ENCODE measurements at regions not wholly inside any gene's neighbourhood (a gene's known extent, or its start where the extent isn't known, plus 50 kb on each side); places are given as distances from the start of the nearest gene placed in this dataset.

DNA sequence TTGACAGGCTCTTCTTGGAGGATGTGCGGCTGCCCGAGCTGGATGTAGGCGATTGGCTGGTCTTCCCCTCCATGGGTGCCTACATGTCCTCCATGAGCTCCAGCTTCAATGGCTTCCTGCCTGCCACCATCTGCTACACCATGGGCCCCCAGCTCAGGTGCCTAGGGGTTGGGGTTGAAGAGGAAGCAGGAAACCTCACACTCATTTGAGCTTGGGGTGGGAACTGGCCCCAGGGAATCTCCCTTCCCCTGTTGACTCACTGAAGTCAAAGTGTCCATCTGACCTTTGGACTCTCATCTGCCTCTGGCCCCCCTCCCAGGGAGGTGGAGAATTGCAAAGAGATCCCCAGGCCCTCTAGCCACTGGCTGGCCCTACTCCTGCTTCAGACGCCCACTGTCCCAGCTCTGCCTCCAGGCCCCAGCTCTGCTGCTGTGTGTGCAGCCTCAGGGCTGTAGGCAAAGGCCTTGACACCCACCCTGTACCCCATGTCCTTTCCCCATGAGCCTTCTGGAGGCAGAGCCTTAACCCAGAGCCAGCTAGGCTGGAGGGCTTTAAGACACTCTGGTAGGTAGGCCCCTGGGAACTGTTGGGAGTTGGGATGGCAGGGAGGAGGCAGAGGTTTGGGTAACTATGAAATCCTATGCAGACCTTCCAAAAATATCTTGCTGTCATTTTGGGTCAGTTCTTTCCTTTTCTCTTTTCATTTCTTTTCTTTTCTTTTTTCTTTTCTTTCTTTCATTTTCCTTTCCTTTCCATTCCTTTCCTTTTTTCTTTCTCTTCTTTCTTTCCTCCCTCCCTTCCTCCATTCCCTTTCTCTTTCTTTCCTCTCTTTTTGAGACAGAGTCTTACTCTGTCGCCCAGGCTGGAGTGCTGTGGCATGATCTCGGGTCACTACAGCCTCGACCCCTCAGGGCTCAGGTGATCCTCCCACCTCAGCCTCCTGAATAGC lies 66.9 kb upstream of the TINAGL1 start:
- ChIA-PET POLR2A (no interaction called here), CTCF (no interaction called here)
- DNase-seq (ENCODE audit: extremely low spot score), result no peak
- no peak for TF ChIP-seq FOXK2 (IDR thresholded peaks at IDR 0.05)
- TF ChIP-seq BHLHE40 (IDR thresholded peaks at IDR 0.05; ENCODE audit: borderline replicate concordance), result no peak
- TF ChIP-seq L3MBTL2 (conservative IDR thresholded peaks at IDR 0.05), result no peak
- TF ChIP-seq TARDBP (IDR thresholded peaks at IDR 0.05), result no peak
- no peak for TF ChIP-seq ZNF384 (IDR thresholded peaks at IDR 0.05)
- TF ChIP-seq ELF4 (IDR thresholded peaks at IDR 0.05), result no peak
- TF ChIP-seq FOXA1 (IDR thresholded peaks at IDR 0.05), result no peak
- TF ChIP-seq HDGF (IDR thresholded peaks at IDR 0.05; ENCODE audit: borderline replicate concordance), result no peak
- no peak for TF ChIP-seq ARNT (IDR thresholded peaks at IDR 0.05)
- TF ChIP-seq NFRKB (IDR thresholded peaks at IDR 0.05), result no peak
- TF ChIP-seq, protein P1, sequence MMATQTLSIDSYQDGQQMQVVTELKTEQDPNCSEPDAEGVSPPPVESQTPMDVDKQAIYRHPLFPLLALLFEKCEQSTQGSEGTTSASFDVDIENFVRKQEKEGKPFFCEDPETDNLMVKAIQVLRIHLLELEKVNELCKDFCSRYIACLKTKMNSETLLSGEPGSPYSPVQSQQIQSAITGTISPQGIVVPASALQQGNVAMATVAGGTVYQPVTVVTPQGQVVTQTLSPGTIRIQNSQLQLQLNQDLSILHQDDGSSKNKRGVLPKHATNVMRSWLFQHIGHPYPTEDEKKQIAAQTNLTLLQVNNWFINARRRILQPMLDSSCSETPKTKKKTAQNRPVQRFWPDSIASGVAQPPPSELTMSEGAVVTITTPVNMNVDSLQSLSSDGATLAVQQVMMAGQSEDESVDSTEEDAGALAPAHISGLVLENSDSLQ (IDR thresholded peaks at IDR 0.05), result no peak
- TF ChIP-seq LEF1 (IDR thresholded peaks at IDR 0.05; ENCODE audit: borderline replicate concordance), result no peak
- no peak for TF ChIP-seq SP1 (IDR thresholded peaks at IDR 0.05)
- TF ChIP-seq FOXM1 (IDR thresholded peaks at IDR 0.05; ENCODE audit: borderline replicate concordance), result no peak
- no peak for TF ChIP-seq CTBP1 (IDR thresholded peaks at IDR 0.05; ENCODE audit: borderline replicate concordance)
- no peak for TF ChIP-seq SUZ12 (IDR thresholded peaks at IDR 0.05)

DNA sequence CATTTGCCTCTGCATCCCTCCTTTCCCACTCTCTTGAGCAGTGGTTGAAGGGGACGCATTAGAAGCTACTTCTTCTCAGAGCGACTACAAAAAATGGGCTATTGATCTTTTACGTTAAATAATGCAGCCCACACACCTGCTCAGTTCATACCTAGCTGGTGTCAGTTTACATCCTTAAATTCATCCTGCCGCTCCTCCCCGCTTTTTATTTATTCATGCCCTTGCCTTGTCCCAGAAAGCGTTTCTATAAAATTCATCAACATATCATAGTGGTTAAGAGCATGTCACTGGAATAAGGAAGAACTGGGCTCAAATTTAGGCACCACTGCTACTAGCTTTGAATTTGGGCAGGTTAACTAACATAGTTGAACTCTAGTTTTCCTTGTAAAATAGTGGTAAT lies 66.0 kb upstream of the TINAGL1 start:
- DNase-seq (ENCODE audit: extremely low spot score), result no peak
- CTCF ChIA-PET, result interaction anchor here (0.7 kb wide), 1 partner anchor 9 kb away, joined by 3 read pairs; no protein-coding TSS in a partner anchor
- TF ChIP-seq ZNF384 (IDR thresholded peaks at IDR 0.05) (no peak), FOXM1 (IDR thresholded peaks at IDR 0.05; ENCODE audit: borderline replicate concordance) (no peak), SUZ12 (IDR thresholded peaks at IDR 0.05) (no peak)
- POLR2A ChIA-PET, result no interaction called here

DNA sequence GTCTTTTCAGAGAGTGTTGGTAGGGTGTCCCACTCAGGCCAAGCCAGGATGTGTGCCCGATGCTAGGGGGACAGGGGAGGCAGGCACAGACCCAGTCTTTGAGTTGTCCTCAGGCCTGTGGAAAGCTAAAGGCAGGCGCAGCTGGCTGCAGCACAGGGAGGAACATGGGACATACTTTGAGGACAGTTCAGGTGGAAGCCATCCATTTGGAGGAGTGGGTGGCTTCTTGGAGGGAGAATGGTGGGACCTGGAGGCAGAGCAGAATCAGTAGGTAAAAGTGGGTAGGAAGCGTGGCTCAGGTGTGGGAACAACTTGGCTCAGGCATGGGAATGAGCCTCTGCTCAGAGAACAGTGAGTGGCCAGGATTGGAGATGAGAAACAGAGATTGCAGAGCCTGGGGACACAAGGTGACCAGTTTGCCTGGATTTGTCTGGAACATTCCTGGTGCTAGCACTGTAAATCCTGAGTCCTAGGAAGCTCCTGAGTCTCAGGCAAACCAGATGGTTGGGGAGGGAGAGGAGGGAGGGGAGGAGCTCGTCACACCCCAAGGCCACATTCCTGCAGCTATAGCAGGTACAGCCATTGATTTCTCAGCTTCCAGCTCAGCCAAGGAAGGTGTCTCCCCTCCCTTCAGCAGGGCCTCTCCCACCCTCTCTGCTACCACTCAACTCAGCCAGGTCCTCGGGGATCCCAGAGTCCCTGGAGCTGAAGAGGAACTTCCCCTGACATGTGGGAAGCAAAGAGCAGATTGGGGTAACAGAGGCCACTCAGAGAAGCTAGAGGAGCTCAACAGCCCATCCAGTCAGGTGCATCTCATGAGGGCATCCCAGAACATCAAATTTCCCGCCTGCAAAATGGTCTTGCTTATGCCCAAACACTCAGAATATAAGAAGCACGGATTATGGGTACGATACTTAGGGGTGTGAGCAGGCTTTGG lies 65.2 kb upstream of the TINAGL1 start:
- ChIA-PET POLR2A (no interaction called here), CTCF (interaction anchor here (0.7 kb wide), 1 partner anchor 10 kb away, joined by 3 read pairs; no protein-coding TSS in a partner anchor)
- no peak for TF ChIP-seq SP1 (IDR thresholded peaks at IDR 0.05)
- TF ChIP-seq CTBP1 (IDR thresholded peaks at IDR 0.05; ENCODE audit: borderline replicate concordance), result no peak
- no peak for TF ChIP-seq ZNF384 (IDR thresholded peaks at IDR 0.05)
- no peak for TF ChIP-seq SUZ12 (IDR thresholded peaks at IDR 0.05)
- DNase-seq (ENCODE audit: extremely low spot score), result no peak

DNA sequence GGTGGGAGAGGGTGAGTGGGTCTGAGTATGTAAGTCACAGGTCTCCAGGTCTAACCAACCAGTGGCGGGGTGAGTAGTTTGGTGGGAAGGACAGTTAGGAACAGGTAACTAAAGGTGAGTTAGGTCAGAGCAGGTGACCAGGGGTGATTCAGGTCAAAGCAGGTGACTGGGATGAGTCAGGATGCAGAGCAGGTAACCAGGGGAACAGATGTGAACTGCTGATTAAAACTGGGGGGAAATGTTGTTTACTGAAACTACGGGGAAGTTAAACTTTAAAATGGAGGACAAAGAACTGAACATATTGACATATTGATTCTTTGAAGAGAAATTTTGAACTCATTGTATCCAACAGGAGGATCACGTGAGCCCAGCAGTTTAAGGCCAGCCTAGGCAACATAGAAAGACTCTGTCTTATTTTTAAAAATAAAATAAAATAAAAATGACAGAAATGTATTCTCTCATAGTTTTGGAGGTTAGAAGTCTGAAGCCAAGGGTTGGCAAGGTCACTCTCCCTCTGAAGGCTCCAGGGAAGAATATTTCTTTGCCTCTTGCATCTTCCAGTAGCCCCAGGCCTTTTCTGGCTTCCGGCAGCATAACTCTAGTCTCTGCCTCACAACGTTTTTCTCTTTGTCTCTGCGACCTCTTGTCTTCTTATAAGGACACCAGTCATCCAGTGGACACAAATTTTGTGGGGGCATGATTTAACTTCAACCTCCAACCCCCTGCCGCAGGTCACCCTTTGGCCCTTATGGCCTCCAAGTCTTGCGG lies 64.3 kb upstream of the TINAGL1 start:
- ChIA-PET CTCF (no interaction called here), POLR2A (no interaction called here)
- DNase-seq (ENCODE audit: extremely low spot score), result no peak
- TF ChIP-seq SP1 (IDR thresholded peaks at IDR 0.05) (no peak), TARDBP (IDR thresholded peaks at IDR 0.05) (no peak), ZNF384 (IDR thresholded peaks at IDR 0.05) (no peak), LEF1 (IDR thresholded peaks at IDR 0.05; ENCODE audit: borderline replicate concordance) (no peak), ELF4 (IDR thresholded peaks at IDR 0.05) (no peak), FOXA1 (IDR thresholded peaks at IDR 0.05) (no peak)

DNA sequence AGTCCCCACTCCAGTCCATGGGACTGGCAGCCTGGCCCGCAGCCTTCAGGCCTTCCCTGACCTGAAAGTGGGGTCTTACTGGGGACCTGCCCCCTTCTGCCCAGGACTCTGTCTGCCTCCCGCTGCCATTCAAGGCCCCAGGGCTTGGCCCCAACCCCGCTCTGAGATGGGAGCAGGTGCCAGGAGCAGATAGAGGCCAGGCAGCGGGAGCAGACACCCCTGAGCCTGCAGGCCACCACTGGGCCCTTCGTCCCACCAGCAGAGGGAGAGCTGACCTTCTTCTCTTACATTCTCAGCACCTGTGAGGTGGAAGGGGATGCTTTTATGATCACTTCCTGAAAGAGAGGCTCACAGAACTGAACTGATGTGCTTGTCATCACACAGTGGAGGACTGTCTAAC lies 62.2 kb upstream of the TINAGL1 start:
- DNase-seq (ENCODE audit: extremely low spot score), result no peak
- ChIA-PET POLR2A (no interaction called here), CTCF (interaction anchor here (0.9 kb wide), 1 partner anchor 35 kb away, joined by 3 read pairs; no protein-coding TSS in a partner anchor)
- TF ChIP-seq LEF1 (IDR thresholded peaks at IDR 0.05; ENCODE audit: borderline replicate concordance) (no peak), FOXA1 (IDR thresholded peaks at IDR 0.05) (no peak), SP1 (IDR thresholded peaks at IDR 0.05) (no peak), BHLHE40 (IDR thresholded peaks at IDR 0.05; ENCODE audit: borderline replicate concordance) (no peak), ELF4 (IDR thresholded peaks at IDR 0.05) (no peak), FOXM1 (IDR thresholded peaks at IDR 0.05; ENCODE audit: borderline replicate concordance) (no peak), ARNT (IDR thresholded peaks at IDR 0.05) (no peak), TARDBP (IDR thresholded peaks at IDR 0.05) (no peak), HDGF (IDR thresholded peaks at IDR 0.05; ENCODE audit: borderline replicate concordance) (no peak)

DNA sequence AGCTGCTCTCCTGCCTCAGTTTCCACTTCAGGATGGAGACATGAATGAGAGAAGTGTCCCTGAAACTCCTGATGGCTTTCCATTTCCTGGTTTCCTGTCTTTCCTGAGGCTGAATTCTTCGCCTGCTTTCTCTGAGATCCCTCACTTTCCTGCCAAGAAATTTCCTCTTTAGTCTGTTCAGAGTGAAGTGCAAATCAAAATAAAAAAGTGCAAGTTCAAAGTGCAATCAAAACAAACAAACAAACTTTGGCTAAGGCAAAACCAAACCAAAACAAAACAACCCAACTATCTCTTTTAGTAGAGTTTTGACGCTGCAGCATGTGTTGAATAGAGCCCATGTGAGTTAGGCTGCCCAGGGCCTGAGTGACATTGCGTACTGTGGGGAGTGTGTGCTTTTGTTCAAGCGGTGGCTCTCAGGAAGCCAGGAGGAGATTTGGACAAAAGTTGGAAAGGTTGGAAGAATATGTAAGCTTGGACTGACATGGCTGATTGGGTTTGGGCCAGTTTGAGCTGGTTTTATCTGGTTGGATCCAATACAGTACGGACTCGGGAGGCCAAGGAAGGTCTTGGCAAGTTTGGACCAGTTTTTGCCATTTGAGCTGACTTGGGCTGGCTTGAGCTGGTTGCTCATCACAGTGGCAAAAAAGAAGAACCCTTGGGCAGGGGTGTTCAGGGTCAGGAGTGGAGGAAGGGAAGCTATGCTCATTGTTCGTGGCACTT lies 61.1 kb upstream of the TINAGL1 start:
- ChIA-PET CTCF (no interaction called here), POLR2A (no interaction called here)
- no peak for TF ChIP-seq ELF4 (IDR thresholded peaks at IDR 0.05)
- no peak for TF ChIP-seq FOXK2 (IDR thresholded peaks at IDR 0.05)
- no peak for TF ChIP-seq NFRKB (IDR thresholded peaks at IDR 0.05)
- no peak for TF ChIP-seq LEF1 (IDR thresholded peaks at IDR 0.05; ENCODE audit: borderline replicate concordance)
- TF ChIP-seq, protein P1 (IDR thresholded peaks at IDR 0.05), result no peak
- TF ChIP-seq SUZ12 (IDR thresholded peaks at IDR 0.05), result no peak
- TF ChIP-seq ARNT (IDR thresholded peaks at IDR 0.05), result no peak
- no peak for TF ChIP-seq BHLHE40 (IDR thresholded peaks at IDR 0.05; ENCODE audit: borderline replicate concordance)
- TF ChIP-seq FOXA1 (IDR thresholded peaks at IDR 0.05), result no peak
- TF ChIP-seq CTBP1 (IDR thresholded peaks at IDR 0.05; ENCODE audit: borderline replicate concordance), result no peak
- TF ChIP-seq SP1 (IDR thresholded peaks at IDR 0.05), result no peak
- TF ChIP-seq HDGF (IDR thresholded peaks at IDR 0.05; ENCODE audit: borderline replicate concordance), result no peak
- no peak for TF ChIP-seq L3MBTL2 (conservative IDR thresholded peaks at IDR 0.05)
- TF ChIP-seq TARDBP (IDR thresholded peaks at IDR 0.05), result no peak
- TF ChIP-seq FOXM1 (IDR thresholded peaks at IDR 0.05; ENCODE audit: borderline replicate concordance), result no peak
- TF ChIP-seq ZNF384 (IDR thresholded peaks at IDR 0.05), result no peak
- no peak for DNase-seq (ENCODE audit: extremely low spot score)
